K562 (cell line): ENCODE measurements at regions not wholly inside any gene's neighbourhood (a gene's known extent, or its start where the extent isn't known, plus 50 kb on each side); places are given as distances from the start of the nearest gene placed in this dataset.

ENCODE experiments used
- DMBX1 ChIP-seq: fragments of 250-450 bp; sonication (Bioruptor Pico); IDR thresholded peaks from 2 replicates; pipeline ENCODE4 v1.8.0; 2022; ENCODE audit warnings: inconsistent platforms, mild to moderate bottlenecking, moderate library complexity, borderline replicate concordance
- GABPB1 ChIP-seq: sonication (generic); formaldehyde crosslinking; IDR thresholded peaks from 2 replicates; pipeline ENCODE4 v1.8.0; 2022; ENCODE audit warnings: mild to moderate bottlenecking, missing genetic modification reagents
- ZNF143 ChIP-seq: sonication (generic); formaldehyde crosslinking; IDR thresholded peaks from 2 replicates; pipeline ENCODE4 v1.9.0; 2022; ENCODE audit warnings: mild to moderate bottlenecking, missing genetic modification reagents
- ZNF212 ChIP-seq: fragments of 450-650 bp; formaldehyde crosslinking; IDR thresholded peaks from 2 replicates; pipeline ENCODE4 v1.4.0; 2020; ENCODE audit warnings: mild to moderate bottlenecking
- ZNF699 ChIP-seq: fragments of 250-450 bp; sonication (Bioruptor Pico); IDR thresholded peaks from 2 replicates; pipeline ENCODE4 v1.8.0; 2021; ENCODE audit warnings: mild to moderate bottlenecking, moderate library complexity; ENCODE audit not compliant: insufficient replicate concordance
- TF ChIP-seq, protein P1 (sequence below): sonication (generic); formaldehyde crosslinking; IDR thresholded peaks from 2 replicates; pipeline ENCODE4 v1.8.0; 2023; ENCODE audit warnings: missing genetic modification reagents, mild to moderate bottlenecking, borderline replicate concordance
- TF ChIP-seq, protein P2 (sequence below): sonication (generic); formaldehyde crosslinking; IDR thresholded peaks from 2 replicates; pipeline ENCODE4 v1.8.1; 2023; ENCODE audit warnings: mild to moderate bottlenecking, missing genetic modification reagents
- TF ChIP-seq, protein P3 (sequence below): IDR thresholded peaks from 2 replicates; pipeline ENCODE4 v1.6.1; 2014; ENCODE audit warnings: antibody characterized with exemption

DNA sequence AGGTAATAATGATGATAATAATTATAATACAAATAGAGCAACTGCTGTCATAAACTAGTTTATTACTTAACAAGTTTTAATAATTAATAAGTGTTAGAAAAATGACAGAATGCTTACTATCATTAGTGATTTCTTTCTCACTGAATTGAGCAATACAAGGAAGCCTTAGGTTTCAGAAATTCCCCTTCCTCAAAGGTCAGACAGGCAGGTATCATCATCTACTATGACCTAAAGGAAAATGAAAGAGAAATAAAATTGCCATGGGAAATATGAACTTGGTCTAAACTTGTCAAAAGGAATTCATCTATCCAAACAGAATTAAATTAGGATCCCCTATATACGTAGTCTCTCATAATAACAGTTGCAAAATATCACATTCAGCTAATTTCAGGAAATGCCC lies 56.3 kb upstream of the SLC7A11 start (continued):
- TF ChIP-seq, protein P1, sequence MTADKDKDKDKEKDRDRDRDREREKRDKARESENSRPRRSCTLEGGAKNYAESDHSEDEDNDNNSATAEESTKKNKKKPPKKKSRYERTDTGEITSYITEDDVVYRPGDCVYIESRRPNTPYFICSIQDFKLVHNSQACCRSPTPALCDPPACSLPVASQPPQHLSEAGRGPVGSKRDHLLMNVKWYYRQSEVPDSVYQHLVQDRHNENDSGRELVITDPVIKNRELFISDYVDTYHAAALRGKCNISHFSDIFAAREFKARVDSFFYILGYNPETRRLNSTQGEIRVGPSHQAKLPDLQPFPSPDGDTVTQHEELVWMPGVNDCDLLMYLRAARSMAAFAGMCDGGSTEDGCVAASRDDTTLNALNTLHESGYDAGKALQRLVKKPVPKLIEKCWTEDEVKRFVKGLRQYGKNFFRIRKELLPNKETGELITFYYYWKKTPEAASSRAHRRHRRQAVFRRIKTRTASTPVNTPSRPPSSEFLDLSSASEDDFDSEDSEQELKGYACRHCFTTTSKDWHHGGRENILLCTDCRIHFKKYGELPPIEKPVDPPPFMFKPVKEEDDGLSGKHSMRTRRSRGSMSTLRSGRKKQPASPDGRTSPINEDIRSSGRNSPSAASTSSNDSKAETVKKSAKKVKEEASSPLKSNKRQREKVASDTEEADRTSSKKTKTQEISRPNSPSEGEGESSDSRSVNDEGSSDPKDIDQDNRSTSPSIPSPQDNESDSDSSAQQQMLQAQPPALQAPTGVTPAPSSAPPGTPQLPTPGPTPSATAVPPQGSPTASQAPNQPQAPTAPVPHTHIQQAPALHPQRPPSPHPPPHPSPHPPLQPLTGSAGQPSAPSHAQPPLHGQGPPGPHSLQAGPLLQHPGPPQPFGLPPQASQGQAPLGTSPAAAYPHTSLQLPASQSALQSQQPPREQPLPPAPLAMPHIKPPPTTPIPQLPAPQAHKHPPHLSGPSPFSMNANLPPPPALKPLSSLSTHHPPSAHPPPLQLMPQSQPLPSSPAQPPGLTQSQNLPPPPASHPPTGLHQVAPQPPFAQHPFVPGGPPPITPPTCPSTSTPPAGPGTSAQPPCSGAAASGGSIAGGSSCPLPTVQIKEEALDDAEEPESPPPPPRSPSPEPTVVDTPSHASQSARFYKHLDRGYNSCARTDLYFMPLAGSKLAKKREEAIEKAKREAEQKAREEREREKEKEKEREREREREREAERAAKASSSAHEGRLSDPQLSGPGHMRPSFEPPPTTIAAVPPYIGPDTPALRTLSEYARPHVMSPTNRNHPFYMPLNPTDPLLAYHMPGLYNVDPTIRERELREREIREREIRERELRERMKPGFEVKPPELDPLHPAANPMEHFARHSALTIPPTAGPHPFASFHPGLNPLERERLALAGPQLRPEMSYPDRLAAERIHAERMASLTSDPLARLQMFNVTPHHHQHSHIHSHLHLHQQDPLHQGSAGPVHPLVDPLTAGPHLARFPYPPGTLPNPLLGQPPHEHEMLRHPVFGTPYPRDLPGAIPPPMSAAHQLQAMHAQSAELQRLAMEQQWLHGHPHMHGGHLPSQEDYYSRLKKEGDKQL: no peak
- TF ChIP-seq ZNF699 (CRISPR knock-in tag): no peak
- no peak for TF ChIP-seq ZNF212 (CRISPR knock-in tag)
- TF ChIP-seq GABPB1 (CRISPR knock-in tag): no peak
- no peak for TF ChIP-seq ZNF143 (CRISPR knock-in tag)
- TF ChIP-seq, protein P2, sequence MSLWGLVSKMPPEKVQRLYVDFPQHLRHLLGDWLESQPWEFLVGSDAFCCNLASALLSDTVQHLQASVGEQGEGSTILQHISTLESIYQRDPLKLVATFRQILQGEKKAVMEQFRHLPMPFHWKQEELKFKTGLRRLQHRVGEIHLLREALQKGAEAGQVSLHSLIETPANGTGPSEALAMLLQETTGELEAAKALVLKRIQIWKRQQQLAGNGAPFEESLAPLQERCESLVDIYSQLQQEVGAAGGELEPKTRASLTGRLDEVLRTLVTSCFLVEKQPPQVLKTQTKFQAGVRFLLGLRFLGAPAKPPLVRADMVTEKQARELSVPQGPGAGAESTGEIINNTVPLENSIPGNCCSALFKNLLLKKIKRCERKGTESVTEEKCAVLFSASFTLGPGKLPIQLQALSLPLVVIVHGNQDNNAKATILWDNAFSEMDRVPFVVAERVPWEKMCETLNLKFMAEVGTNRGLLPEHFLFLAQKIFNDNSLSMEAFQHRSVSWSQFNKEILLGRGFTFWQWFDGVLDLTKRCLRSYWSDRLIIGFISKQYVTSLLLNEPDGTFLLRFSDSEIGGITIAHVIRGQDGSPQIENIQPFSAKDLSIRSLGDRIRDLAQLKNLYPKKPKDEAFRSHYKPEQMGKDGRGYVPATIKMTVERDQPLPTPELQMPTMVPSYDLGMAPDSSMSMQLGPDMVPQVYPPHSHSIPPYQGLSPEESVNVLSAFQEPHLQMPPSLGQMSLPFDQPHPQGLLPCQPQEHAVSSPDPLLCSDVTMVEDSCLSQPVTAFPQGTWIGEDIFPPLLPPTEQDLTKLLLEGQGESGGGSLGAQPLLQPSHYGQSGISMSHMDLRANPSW (CRISPR knock-in tag): no peak
- no peak for TF ChIP-seq DMBX1 (CRISPR knock-in tag)
- TF ChIP-seq, protein P3, sequence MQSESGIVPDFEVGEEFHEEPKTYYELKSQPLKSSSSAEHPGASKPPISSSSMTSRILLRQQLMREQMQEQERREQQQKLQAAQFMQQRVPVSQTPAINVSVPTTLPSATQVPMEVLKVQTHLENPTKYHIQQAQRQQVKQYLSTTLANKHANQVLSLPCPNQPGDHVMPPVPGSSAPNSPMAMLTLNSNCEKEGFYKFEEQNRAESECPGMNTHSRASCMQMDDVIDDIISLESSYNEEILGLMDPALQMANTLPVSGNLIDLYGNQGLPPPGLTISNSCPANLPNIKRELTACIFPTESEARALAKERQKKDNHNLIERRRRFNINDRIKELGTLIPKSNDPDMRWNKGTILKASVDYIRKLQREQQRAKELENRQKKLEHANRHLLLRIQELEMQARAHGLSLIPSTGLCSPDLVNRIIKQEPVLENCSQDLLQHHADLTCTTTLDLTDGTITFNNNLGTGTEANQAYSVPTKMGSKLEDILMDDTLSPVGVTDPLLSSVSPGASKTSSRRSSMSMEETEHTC: no peak
